ENCODE measurements at regions not wholly inside any gene's neighbourhood (a gene's known extent, or its start where the extent isn't known, plus 50 kb on each side); places are given as distances from the start of the nearest gene placed in this dataset.

DNA sequence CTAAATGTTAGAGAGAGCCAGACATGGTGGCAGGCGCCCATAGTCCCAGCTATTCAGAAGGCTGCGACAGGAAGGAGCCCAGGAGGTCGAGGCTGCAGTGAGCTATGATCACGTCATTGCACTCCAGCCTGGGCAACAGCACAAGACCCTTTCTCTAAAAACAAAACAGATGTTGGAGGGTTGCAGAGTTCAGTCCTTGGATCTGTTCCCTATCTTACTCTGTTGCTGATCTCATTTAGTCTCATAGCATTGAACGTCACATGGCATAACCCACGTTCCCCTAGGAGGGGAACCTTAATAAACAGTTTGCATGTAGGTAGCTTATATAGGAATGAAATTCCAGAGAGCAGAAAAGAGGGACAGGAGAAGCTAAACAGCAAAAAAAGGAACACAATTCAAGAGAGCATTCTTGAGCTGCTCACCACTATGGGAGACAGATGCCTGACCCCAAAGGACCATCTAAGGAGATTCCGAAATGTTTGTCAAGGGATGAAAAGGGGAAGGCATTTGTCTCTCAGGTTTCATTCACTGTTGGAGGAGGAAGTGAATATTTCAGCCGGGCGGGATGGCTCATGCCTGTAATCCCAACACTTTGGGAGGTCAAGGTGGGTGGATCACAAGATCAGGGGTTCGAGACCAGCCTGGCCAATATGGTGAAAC is 54.6 kb upstream of the PIM1 start:
- no peak for TF ChIP-seq GATA2 (IDR thresholded peaks at IDR 0.05; ENCODE audit: low read depth, low read length)
- no peak for TF ChIP-seq GATA3 (IDR thresholded peaks at IDR 0.05; ENCODE audit: low read depth, low read length)

DNA sequence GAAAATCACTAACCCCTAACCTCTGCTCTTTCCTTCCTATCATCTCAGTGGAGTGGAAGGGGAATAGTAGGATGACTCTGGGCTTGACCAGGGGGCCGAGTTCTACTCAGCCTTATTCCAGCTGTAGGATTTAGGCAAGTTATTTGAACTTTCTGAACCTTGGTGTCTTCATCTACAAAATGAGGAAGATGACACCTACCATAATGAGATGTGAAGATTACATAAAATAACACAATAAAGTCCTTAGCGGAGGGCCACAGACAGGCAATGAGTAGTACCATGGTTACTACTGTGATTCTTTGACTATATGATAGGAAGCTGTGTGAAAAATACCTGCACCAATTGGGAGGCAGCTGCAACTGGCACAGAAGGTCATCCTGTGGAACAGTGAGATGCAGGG is 53.6 kb upstream of the PIM1 start:
- TF ChIP-seq GATA2 (IDR thresholded peaks at IDR 0.05; ENCODE audit: low read depth, low read length) (no peak), GATA3 (IDR thresholded peaks at IDR 0.05; ENCODE audit: low read depth, low read length) (no peak)

DNA sequence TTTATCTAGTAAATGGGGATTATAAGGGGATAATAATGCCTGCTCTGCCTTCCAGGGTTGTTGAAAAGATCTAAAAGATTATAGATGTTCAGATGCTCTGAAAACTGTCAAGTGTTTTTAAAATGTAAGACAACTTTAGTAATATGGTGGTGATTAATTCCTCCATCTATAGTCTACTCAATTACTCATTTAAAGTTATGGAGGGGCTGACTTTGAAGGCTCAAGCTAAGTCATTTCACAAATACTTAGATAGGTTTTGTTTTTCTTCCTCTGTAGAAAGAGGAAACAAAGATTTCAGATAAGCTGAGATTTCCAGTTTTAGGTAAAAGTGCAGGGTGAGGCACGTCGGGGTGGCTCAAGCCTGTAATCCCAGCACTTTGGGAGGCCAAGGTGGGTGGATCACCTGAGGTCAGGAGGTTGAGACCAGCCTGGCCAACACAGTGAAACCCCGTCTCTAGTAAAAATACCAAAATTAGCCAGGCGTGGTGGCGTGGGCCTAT is 50.5 kb upstream of the PIM1 start:
- TF ChIP-seq GATA2 (IDR thresholded peaks at IDR 0.05; ENCODE audit: low read depth, low read length) (no peak), GATA3 (IDR thresholded peaks at IDR 0.05; ENCODE audit: low read depth, low read length) (no peak)

All from SH-SY5Y (cell line).